ENCODE measurements at regions not wholly inside any gene's neighbourhood (a gene's known extent, or its start where the extent isn't known, plus 50 kb on each side); places are given as distances from the start of the nearest gene placed in this dataset.

DNA sequence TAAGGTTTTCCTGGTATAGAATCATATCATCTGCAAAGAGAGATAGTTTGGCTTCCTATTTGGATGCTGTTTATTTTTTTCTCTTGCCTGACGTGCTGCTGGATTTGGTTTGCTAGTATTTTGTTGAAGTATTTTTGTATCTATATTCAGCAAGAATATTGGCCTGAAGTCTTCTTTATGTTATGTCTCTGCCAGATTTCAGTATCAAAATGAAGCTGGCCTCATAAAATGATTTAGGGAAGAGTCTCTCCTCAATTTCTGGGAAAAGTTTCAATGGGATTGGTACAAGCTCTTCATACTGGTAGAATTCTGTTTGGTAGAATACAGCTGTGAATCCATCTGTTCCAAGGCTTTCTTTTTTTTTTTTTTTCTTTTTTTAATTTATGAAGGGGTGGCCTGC is 799.0 kb upstream of the TYRP1 start:
- DNase-seq (ENCODE audit: low read depth) = no peak
- TF ChIP-seq, protein P1, sequence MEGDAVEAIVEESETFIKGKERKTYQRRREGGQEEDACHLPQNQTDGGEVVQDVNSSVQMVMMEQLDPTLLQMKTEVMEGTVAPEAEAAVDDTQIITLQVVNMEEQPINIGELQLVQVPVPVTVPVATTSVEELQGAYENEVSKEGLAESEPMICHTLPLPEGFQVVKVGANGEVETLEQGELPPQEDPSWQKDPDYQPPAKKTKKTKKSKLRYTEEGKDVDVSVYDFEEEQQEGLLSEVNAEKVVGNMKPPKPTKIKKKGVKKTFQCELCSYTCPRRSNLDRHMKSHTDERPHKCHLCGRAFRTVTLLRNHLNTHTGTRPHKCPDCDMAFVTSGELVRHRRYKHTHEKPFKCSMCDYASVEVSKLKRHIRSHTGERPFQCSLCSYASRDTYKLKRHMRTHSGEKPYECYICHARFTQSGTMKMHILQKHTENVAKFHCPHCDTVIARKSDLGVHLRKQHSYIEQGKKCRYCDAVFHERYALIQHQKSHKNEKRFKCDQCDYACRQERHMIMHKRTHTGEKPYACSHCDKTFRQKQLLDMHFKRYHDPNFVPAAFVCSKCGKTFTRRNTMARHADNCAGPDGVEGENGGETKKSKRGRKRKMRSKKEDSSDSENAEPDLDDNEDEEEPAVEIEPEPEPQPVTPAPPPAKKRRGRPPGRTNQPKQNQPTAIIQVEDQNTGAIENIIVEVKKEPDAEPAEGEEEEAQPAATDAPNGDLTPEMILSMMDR (IDR thresholded peaks at IDR 0.05; ENCODE audit: insufficient read depth, low read length, poor library complexity, severe bottlenecking) = no peak
- Histone ChIP-seq H3K36me3 (ENCODE audit: control insufficient read depth, insufficient read depth, low read length) (no peaks in the 10 kb centered on the region), H3K27me3 (ENCODE audit: control insufficient read depth, insufficient read depth, low read length) (no peaks in the 10 kb centered on the region), H3K4me3 (ENCODE audit: low read depth, low read length) (no peak overlapping the region)

DNA sequence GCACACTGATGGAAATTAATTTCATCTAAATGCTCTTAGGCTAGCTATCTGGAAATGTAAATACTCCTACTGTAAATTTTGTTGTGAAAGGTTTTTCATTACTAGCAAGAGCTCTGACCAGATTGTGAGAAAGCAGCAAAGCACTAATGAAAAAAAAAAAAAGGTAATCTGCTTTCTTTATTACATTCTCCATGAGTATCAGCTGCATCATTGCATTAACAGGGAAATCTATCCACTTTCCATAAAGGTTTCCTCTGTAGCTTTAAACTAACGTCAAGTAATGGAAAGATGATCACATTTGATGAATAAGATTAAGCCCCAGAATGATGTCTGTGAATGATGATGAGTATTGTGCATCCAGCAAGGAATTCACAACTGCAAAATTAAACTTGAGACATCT is 790.6 kb upstream of the TYRP1 start:
- no peak for DNase-seq (ENCODE audit: low read depth)
- no peak overlapping the region for H3K4me3 ChIP-seq (ENCODE audit: low read depth, low read length)
- no peaks in the 10 kb centered on the region for H3K36me3 ChIP-seq (ENCODE audit: control insufficient read depth, insufficient read depth, low read length)
- H3K27me3 ChIP-seq (ENCODE audit: control insufficient read depth, insufficient read depth, low read length) = no peaks in the 10 kb centered on the region
- TF ChIP-seq, protein P1 (IDR thresholded peaks at IDR 0.05; ENCODE audit: insufficient read depth, low read length, poor library complexity, severe bottlenecking) = no peak

DNA sequence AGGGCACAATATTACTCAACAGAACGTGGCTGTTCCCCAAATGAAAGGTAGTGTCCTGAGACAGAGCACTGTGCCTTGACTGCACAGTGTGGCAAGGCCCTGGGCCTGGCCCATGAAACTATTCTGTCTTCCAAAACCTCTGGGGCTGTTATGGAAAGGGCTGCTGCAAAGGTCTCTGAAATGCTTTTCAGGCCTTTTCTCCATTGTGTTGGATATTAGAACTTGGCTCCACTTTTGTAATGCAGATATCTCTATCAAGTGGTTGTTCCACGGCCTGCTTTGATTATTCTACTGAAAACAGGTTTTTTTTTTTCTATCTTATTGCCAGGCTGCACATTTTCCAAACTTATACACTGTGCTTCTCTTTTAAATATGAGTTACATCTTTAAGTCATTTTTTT is 777.5 kb upstream of the TYRP1 start:
- no peak for DNase-seq (ENCODE audit: low read depth)
- Histone ChIP-seq H3K4me3 (ENCODE audit: low read depth, low read length) (no peak overlapping the region), H3K27me3 (ENCODE audit: control insufficient read depth, insufficient read depth, low read length) (no peaks in the 10 kb centered on the region), H3K36me3 (ENCODE audit: control insufficient read depth, insufficient read depth, low read length) (no peaks in the 10 kb centered on the region)
- TF ChIP-seq, protein P1 (IDR thresholded peaks at IDR 0.05; ENCODE audit: insufficient read depth, low read length, poor library complexity, severe bottlenecking) = no peak

DNA sequence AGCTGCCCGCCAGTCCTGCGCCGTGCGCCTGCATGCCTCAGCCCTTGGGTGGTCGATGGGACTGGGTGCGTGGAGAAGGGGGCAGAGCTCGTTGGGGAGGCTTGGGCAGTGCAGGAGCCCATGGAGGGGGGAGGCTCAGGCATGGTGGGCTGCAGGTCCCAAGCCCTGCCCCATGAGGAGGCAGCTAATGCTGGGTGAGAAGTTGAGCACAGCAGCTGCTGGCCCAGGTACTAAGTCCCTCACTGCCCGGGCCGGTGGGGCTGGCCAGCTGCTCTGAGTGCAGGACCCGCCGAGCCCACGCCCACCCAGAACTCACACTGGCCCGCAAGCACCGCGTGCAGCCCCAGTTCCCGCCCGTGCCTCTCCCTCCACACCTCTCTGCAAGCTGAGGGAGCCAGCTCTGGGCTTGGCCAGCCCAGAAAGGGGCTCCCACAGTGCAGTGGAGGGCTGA is 764.3 kb upstream of the TYRP1 start:
- no peak for DNase-seq (ENCODE audit: low read depth)
- TF ChIP-seq, protein P1 (IDR thresholded peaks at IDR 0.05; ENCODE audit: insufficient read depth, low read length, poor library complexity, severe bottlenecking) = no peak
- H3K27me3 ChIP-seq (ENCODE audit: control insufficient read depth, insufficient read depth, low read length) = no peaks in the 10 kb centered on the region
- no peak overlapping the region for H3K4me3 ChIP-seq (ENCODE audit: low read depth, low read length)
- H3K36me3 ChIP-seq (ENCODE audit: control insufficient read depth, insufficient read depth, low read length) = no peaks in the 10 kb centered on the region

DNA sequence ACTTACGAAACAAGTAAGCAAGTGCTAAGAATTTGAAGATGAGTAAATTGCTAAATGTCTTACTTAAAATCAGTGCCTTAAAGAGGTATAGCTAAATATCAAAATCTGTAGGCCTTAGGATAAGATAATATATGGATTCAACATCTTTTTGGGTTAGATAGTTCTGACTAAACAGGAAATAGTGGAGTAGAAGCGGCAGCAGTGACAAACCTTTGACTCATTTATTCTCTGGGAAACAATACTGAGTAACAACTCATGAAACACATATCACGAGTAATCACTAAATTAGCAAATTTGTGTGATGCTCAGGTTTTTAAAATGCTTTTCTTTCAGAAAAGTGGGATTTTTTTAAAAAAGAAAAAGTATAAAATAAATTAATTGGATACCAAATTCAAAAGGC is 762.1 kb upstream of the TYRP1 start:
- Histone ChIP-seq H3K27me3 (ENCODE audit: control insufficient read depth, insufficient read depth, low read length) (no peaks in the 10 kb centered on the region), H3K4me3 (ENCODE audit: low read depth, low read length) (no peak overlapping the region), H3K36me3 (ENCODE audit: control insufficient read depth, insufficient read depth, low read length) (no peaks in the 10 kb centered on the region)
- TF ChIP-seq, protein P1 (IDR thresholded peaks at IDR 0.05; ENCODE audit: insufficient read depth, low read length, poor library complexity, severe bottlenecking) = no peak
- DNase-seq (ENCODE audit: low read depth) = no peak

DNA sequence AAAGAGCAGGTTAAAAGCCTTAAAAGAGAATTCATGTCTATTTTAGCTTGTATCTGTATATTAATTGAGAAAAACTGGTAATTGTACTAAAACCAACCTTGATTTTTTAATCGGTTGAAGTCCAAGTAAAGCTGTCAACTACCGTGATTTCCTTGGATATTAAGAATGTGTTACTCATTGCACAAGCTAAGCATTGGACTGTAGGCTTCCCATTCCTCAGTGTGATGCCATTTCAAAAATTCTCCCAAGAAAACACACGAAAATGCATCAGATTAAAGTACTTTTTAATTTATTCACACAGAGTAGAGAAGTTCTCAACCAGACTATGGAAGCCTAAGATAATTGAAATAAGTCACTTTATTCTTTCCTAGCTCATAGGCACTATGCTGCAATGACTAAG is 761.4 kb upstream of the TYRP1 start:
- Histone ChIP-seq H3K36me3 (ENCODE audit: control insufficient read depth, insufficient read depth, low read length) (no peaks in the 10 kb centered on the region), H3K4me3 (ENCODE audit: low read depth, low read length) (no peak overlapping the region), H3K27me3 (ENCODE audit: control insufficient read depth, insufficient read depth, low read length) (no peaks in the 10 kb centered on the region)
- no peak for DNase-seq (ENCODE audit: low read depth)
- TF ChIP-seq, protein P1 (IDR thresholded peaks at IDR 0.05; ENCODE audit: insufficient read depth, low read length, poor library complexity, severe bottlenecking) = no peak
